MCF 10A (cell line): ENCODE measurements at regions not wholly inside any gene's neighbourhood (a gene's known extent, or its start where the extent isn't known, plus 50 kb on each side); places are given as distances from the start of the nearest gene placed in this dataset.

Experiments used
- BruUV-seq: library from RNA; stranded (reverse); fragments of 400-500 nt; replicated peaks from 2 replicates; lab custom pipeline; 2021; lab: Mats Ljungman, UMichigan
- CTCF ChIA-PET: fragments of 300-600 bp; sonication (Branson Sonifier 250); formaldehyde crosslinking; extraction: SDS; loops from one replicate; lab custom pipeline; 2021; ENCODE audit warnings: antibody characterized with exemption, inconsistent platforms; lab: Yijun Ruan, JAX
- POLR2A ChIA-PET: fragments of 300-600, 350-650 bp; sonication (Branson Sonifier 250); formaldehyde crosslinking; extraction: SDS; loops from one replicate; lab custom pipeline; 2020; ENCODE audit warnings: antibody characterized with exemption, inconsistent platforms; lab: Yijun Ruan, JAX
- DNase-seq: peaks from one replicate; pipeline ENCODE4 v3.0.0-alpha.2; 2018; ENCODE audit not compliant: unreplicated experiment
- H3K27ac Mint-ChIP-seq: one replicate; pipeline ENCODE4 v1.8.0; 2022; ENCODE audit warnings: mild to moderate bottlenecking, low read depth, mixed read lengths; ENCODE audit not compliant: unreplicated experiment
- H3K27me3 Mint-ChIP-seq: one replicate; pipeline ENCODE4 v1.8.0; 2022; ENCODE audit warnings: mixed read lengths; ENCODE audit not compliant: insufficient read depth, unreplicated experiment
- H3K36me3 Mint-ChIP-seq: one replicate; pipeline ENCODE4 v1.8.0; 2022; ENCODE audit warnings: mild to moderate bottlenecking, moderate library complexity, mixed read lengths; ENCODE audit not compliant: insufficient read depth, unreplicated experiment
- H3K4me1 Mint-ChIP-seq: one replicate; pipeline ENCODE4 v1.8.0; 2022; ENCODE audit warnings: mixed read lengths; ENCODE audit not compliant: insufficient read depth, unreplicated experiment
- H3K4me3 Mint-ChIP-seq: one replicate; pipeline ENCODE4 v1.8.0; 2022; ENCODE audit warnings: mild to moderate bottlenecking, moderate library complexity, mixed read lengths; ENCODE audit not compliant: unreplicated experiment
- H3K9me3 Mint-ChIP-seq: one replicate; pipeline ENCODE4 v1.8.0; 2022; ENCODE audit warnings: mixed read lengths; ENCODE audit not compliant: unreplicated experiment
- intact Hi-C: fragments of 100-400 bp; cut with micrococcal nuclease; formaldehyde crosslinking; loops from 2 replicates; pipeline ENCODE4 v1.14.1; 2022
- TF ChIP-seq, protein P1 (sequence below): fragments of 200-600 bp; IDR thresholded peaks from one replicate; pipeline ENCODE4 v1.8.0; 2022; ENCODE audit warnings: antibody characterized with exemption, mild to moderate bottlenecking; ENCODE audit not compliant: unreplicated experiment

DNA sequence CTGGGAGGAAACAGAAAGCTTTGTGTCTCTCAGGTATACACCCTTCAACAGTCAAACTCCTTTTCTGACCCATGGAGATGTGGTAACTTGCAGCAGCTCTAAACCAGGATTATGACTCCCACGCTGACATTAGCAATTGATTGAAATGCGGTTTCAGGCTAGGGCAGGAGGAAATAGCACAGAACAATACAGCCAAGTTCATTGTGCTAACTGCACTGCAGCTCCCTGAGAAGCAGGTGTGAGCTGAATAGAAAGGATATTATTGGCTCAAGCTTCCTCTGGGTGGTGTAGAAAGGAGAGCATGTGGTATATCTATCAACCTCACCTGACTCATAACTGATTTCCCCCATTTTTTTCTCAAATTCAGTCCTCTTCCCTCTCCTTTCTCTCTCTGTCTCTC lies 612.3 kb upstream of the BTBD3 start:
- peaks cover 12% of the 10 kb centered on the region for H3K4me1 Mint-ChIP-seq
- no peak overlapping the region for H3K4me3 Mint-ChIP-seq
- intact Hi-C loops = no loop called here
- ChIA-PET CTCF (interaction anchor here (0.6 to 1.6 kb wide), 5 partner anchors 45 to 1898 kb away, joined by 3 to 5 read pairs (median 3); no protein-coding TSS in a partner anchor), POLR2A (interaction anchor here (0.7 to 1.2 kb wide), 8 partner anchors 10 to 853 kb away, joined by 3 to 6 read pairs (median 4); partner anchors contain the start of gene JAG1)
- no peak for DNase-seq
- H3K27ac Mint-ChIP-seq = no peak overlapping the region
- TF ChIP-seq, protein P1, sequence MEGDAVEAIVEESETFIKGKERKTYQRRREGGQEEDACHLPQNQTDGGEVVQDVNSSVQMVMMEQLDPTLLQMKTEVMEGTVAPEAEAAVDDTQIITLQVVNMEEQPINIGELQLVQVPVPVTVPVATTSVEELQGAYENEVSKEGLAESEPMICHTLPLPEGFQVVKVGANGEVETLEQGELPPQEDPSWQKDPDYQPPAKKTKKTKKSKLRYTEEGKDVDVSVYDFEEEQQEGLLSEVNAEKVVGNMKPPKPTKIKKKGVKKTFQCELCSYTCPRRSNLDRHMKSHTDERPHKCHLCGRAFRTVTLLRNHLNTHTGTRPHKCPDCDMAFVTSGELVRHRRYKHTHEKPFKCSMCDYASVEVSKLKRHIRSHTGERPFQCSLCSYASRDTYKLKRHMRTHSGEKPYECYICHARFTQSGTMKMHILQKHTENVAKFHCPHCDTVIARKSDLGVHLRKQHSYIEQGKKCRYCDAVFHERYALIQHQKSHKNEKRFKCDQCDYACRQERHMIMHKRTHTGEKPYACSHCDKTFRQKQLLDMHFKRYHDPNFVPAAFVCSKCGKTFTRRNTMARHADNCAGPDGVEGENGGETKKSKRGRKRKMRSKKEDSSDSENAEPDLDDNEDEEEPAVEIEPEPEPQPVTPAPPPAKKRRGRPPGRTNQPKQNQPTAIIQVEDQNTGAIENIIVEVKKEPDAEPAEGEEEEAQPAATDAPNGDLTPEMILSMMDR = no peak
- H3K36me3 Mint-ChIP-seq = no peaks in the 10 kb centered on the region
- H3K9me3 Mint-ChIP-seq = peaks cover 7% of the 10 kb centered on the region
- no TSS peak for BruUV-seq
- no peaks in the 10 kb centered on the region for H3K27me3 Mint-ChIP-seq

DNA sequence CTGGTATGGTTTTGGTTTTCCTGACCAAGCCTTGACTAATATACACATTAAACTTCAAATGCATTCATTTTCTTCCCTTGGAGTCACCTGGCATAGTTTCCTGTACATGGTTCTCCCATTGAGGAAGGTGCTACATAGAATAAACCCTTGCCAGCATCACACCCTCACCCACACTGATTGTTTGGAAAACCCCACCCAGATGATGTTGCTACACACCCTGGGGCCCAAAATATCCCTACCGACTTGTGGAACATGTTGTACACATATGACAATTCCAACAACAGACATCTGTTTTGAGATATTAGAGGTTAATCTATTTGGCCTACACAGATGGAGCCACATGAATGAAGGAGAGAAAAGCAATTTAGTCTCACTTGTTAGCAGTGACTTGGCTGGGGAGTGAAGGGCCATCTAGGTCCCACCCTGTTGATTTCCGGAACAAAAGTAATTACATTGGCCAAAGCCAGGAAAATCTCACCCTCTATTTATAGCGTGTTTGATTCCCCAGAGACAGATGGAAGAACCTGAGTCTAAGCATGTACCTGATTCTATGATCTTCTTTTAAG lies 606.0 kb upstream of the BTBD3 start:
- intact Hi-C loops = no loop called here
- Mint-ChIP-seq H3K27me3 (no peaks in the 10 kb centered on the region), H3K36me3 (no peaks in the 10 kb centered on the region), H3K4me1 (peaks cover 9% of the 10 kb centered on the region), H3K4me3 (no peak overlapping the region), H3K9me3 (peaks cover 15% of the 10 kb centered on the region), H3K27ac (peak overlapping the region; percentile 27)
- no TSS peak for BruUV-seq
- ChIA-PET CTCF (interaction anchor here (0.6 to 2.0 kb wide), 5 partner anchors 9 to 1180 kb away, joined by 3 to 6 read pairs (median 4); no protein-coding TSS in a partner anchor), POLR2A (interaction anchor here (0.6 kb wide), 1 partner anchor 426 kb away, joined by 4 read pairs; no protein-coding TSS in a partner anchor)
- TF ChIP-seq, protein P1 = no peak
- DNase-seq = no peak

DNA sequence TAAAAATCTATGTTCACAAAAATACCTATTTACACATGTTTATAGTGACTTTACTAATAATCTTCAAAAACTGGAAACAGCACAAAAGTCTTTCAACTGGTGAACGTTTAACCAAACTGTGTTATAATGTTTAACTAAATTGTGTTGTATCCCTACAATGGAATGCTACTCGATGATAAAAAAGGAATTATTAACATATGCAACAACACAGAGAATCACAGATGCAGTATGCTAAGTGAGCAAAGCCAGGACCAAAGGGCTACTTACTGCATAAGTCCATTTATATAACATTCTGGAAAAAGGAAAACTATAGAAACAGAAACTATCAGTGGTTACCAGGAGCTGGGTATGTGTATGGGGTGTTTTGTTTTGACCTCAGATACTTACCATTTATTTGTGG lies 602.2 kb upstream of the BTBD3 start:
- H3K9me3 Mint-ChIP-seq = peaks cover 9% of the 10 kb centered on the region
- peaks cover 9% of the 10 kb centered on the region for H3K4me1 Mint-ChIP-seq
- H3K4me3 Mint-ChIP-seq = no peak overlapping the region
- no peaks in the 10 kb centered on the region for H3K27me3 Mint-ChIP-seq
- BruUV-seq = no TSS peak
- ChIA-PET CTCF (no interaction called here), POLR2A (interaction anchor here (0.6 kb wide), 1 partner anchor 11 kb away, joined by 3 read pairs; no protein-coding TSS in a partner anchor)
- intact Hi-C loops = no loop called here
- no peaks in the 10 kb centered on the region for H3K36me3 Mint-ChIP-seq
- H3K27ac Mint-ChIP-seq = no peak overlapping the region
- TF ChIP-seq, protein P1 = no peak
- no peak for DNase-seq

DNA sequence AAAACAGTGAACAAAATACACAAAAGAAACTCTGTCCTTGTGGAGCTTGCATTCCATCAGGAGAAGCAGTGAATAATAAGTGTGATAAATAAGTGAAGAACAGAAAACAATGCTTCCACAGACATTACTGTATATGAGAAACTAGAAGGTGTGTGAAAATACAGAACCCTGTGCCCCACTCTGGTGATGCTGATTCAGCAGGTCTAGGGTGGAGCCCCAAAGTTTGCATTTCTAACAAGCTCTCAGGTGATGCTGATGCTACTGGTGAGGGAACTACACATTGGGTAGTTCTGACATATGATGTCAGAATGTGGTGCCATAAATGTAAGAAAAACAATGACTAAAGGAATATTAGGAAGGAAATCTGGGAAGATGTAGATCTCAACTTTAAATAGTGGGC lies 601.4 kb upstream of the BTBD3 start:
- no peaks in the 10 kb centered on the region for H3K27me3 Mint-ChIP-seq
- ChIA-PET POLR2A (interaction anchor here (0.6 kb wide), 1 partner anchor 11 kb away, joined by 3 read pairs; no protein-coding TSS in a partner anchor), CTCF (no interaction called here)
- H3K36me3 Mint-ChIP-seq = no peaks in the 10 kb centered on the region
- H3K9me3 Mint-ChIP-seq = peaks cover 17% of the 10 kb centered on the region
- BruUV-seq = no TSS peak
- H3K4me1 Mint-ChIP-seq = peaks cover 9% of the 10 kb centered on the region
- H3K4me3 Mint-ChIP-seq = no peak overlapping the region
- no peak overlapping the region for H3K27ac Mint-ChIP-seq
- no peak for DNase-seq
- TF ChIP-seq, protein P1 = no peak
- intact Hi-C loops = no loop called here
